CD4-positive, alpha-beta T cell (primary cell): ENCODE measurements at regions not wholly inside any gene's neighbourhood (a gene's known extent, or its start where the extent isn't known, plus 50 kb on each side); places are given as distances from the start of the nearest gene placed in this dataset.
A peak's percentile ranks its signal among the peaks of the same experiment; 100 is the strongest.

Experiments used
- ATAC-seq: fragments of 200-7000 bp; cut with Tn5 transposase; one replicate; pipeline ENCODE4 v1.10.0; 2022; ENCODE audit warnings: mild to moderate bottlenecking; ENCODE audit not compliant: poor library complexity
- CTCF ChIA-PET: fragments of 350-600 bp; sonication (Branson Sonifier 250); formaldehyde crosslinking; loops from one replicate; lab custom pipeline; 2021; ENCODE audit warnings: antibody characterized with exemption, inconsistent platforms; lab: Charles Lee
- POLR2A ChIA-PET: fragments of 350-600 bp; sonication (Branson Sonifier 250); formaldehyde crosslinking; loops from one replicate; lab custom pipeline; 2021; ENCODE audit warnings: antibody characterized with exemption, inconsistent platforms; lab: Charles Lee
- DNase-seq, 14 experiments: peaks; one replicate each; pipeline ENCODE4 v3.0.0-alpha.2; 2013 to 2020; ENCODE audit warnings: mixed read lengths in 2 of 14
- H3K27ac ChIP-seq, 2 donors: one replicate each; pipeline versions ENCODE4 v1.5.1 to v1.7.0; 2013; ENCODE audit warnings: low read length in 2 of 2, low read depth in 1 of 2, mild to moderate bottlenecking in 1 of 2
- H3K27me3 ChIP-seq, 2 experiments: 1 replicate in 1 of 2; 2 replicates in 1 of 2; pipeline versions ENCODE4 v1.6.1 to v1.7.0; 2013; ENCODE audit warnings: low read length in 2 of 2, control low read depth in 1 of 2, mild to moderate bottlenecking in 1 of 2, moderate library complexity in 1 of 2; ENCODE audit not compliant: insufficient read depth in 2 of 2, control insufficient read depth in 1 of 2
- H3K36me3 ChIP-seq: one replicate; pipeline ENCODE4 v1.6.1; 2013; ENCODE audit warnings: low read length, control low read depth; ENCODE audit not compliant: insufficient read depth
- H3K4me1 ChIP-seq: one replicate; pipeline ENCODE4 v1.6.1; 2013; ENCODE audit warnings: low read length, control low read depth; ENCODE audit not compliant: insufficient read depth
- H3K4me3 ChIP-seq: one replicate; pipeline ENCODE4 v1.5.1; 2013; ENCODE audit warnings: mild to moderate bottlenecking, low read length, moderate library complexity
- H3K9me3 ChIP-seq, 2 experiments: 1 replicate in 1 of 2; 2 replicates in 1 of 2; pipeline versions ENCODE4 v1.6.1 to v1.7.0; 2013; ENCODE audit warnings: low read length in 2 of 2, mild to moderate bottlenecking in 2 of 2, control low read depth in 1 of 2, moderate library complexity in 1 of 2; ENCODE audit not compliant: control insufficient read depth in 1 of 2, insufficient read depth in 1 of 2
- H3K27ac Mint-ChIP-seq: one replicate; pipeline ENCODE4 v1.8.0; 2020; ENCODE audit warnings: mixed read lengths
- H3K27me3 Mint-ChIP-seq: one replicate; pipeline ENCODE4 v1.8.0; 2021; ENCODE audit warnings: mixed read lengths
- H3K36me3 Mint-ChIP-seq: one replicate; pipeline ENCODE4 v1.8.0; 2021; ENCODE audit warnings: low read depth, mixed read lengths
- H3K4me1 Mint-ChIP-seq: one replicate; pipeline ENCODE4 v1.8.0; 2021; ENCODE audit warnings: low read depth, mixed read lengths
- H3K4me3 Mint-ChIP-seq: one replicate; pipeline ENCODE4 v1.8.0; 2020; ENCODE audit warnings: mild to moderate bottlenecking, mixed read lengths
- H3K9me3 Mint-ChIP-seq: one replicate; pipeline ENCODE4 v1.8.0; 2020; ENCODE audit warnings: mixed read lengths
- CTCF ChIP-seq: fragments of 200-600 bp; IDR thresholded peaks from one replicate; pipeline ENCODE4 v1.8.0; 2022; ENCODE audit warnings: antibody characterized with exemption, mild to moderate bottlenecking
- intact Hi-C, 2 experiments: fragments of 100-400 bp; cut with DNase I in 1 of 2; cut with micrococcal nuclease in 1 of 2; formaldehyde crosslinking; loops; one replicate each; pipeline versions ENCODE4 v1.15.1 to v1.9.0; 2023 to 2025; cut with DNase I, micrococcal nuclease

DNA sequence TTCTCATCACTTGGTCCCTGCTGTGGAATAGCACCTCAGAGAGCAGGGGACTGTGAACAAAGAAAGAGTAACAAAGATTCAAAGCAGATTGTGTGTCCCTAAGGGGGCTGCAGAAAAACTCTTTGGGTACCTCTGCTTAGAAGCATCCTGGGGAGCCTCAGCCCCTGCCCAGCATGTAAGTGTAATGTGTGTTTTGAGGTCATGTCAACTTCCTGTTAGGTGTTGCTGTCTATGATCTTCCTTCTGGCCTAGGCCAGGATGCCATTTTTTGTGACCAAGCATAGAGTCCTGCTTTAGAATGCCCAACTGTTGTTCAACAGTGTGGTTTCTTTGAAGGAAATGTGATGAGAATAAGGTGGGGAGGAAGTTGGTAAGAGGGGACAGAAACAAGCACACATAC, 77.1 kb upstream of the BCL6 start:
- intact Hi-C loops, result no loop called here
- no peaks in the 10 kb centered on the region for H3K36me3 Mint-ChIP-seq
- no peaks in the 10 kb centered on the region for H3K9me3 ChIP-seq
- no peak overlapping the region for H3K4me3 Mint-ChIP-seq
- DNase-seq, result peak in 1 of 14 experiments; percentile 69
- ATAC-seq, result no peak
- H3K27ac ChIP-seq, result no peak overlapping the region
- H3K27ac Mint-ChIP-seq, result no peak overlapping the region
- peaks cover 11% of the 10 kb centered on the region for H3K4me1 Mint-ChIP-seq
- ChIA-PET CTCF (no interaction called here), POLR2A (no interaction called here)
- no peaks in the 10 kb centered on the region for H3K36me3 ChIP-seq
- TF ChIP-seq CTCF, result no peak
- no peaks in the 10 kb centered on the region for H3K27me3 Mint-ChIP-seq
- no peak overlapping the region for H3K4me3 ChIP-seq
- no peaks in the 10 kb centered on the region for H3K27me3 ChIP-seq
- peaks cover 3% of the 10 kb centered on the region for H3K9me3 Mint-ChIP-seq
- H3K4me1 ChIP-seq, result peaks cover 12% of the 10 kb centered on the region

- Histone ChIP-seq H3K9me3 (no peaks in the 10 kb centered on the region), H3K27ac (no peak overlapping the region), H3K4me3 (no peak overlapping the region), H3K4me1 (peaks cover 16% of the 10 kb centered on the region), H3K36me3 (no peaks in the 10 kb centered on the region), H3K27me3 (no peaks in the 10 kb centered on the region)
- H3K27ac Mint-ChIP-seq, result no peak overlapping the region
- no peak for DNase-seq
- H3K9me3 Mint-ChIP-seq, result no peaks in the 10 kb centered on the region
- CTCF ChIA-PET, result no interaction called here
- ATAC-seq, result no peak
- POLR2A ChIA-PET, result no interaction called here
- H3K36me3 Mint-ChIP-seq, result no peaks in the 10 kb centered on the region
- no peaks in the 10 kb centered on the region for H3K27me3 Mint-ChIP-seq
- no peak overlapping the region for H3K4me3 Mint-ChIP-seq
- TF ChIP-seq CTCF, result no peak
- peaks cover 11% of the 10 kb centered on the region for H3K4me1 Mint-ChIP-seq
- intact Hi-C loops, result no loop called here
Measured at GRCh38 chr3:187823746-187824145, 78.5 kb upstream of the BCL6 start.

- ChIA-PET CTCF (no interaction called here), POLR2A (no interaction called here)
- ATAC-seq (no peak), DNase-seq (no peak)
- no peak for TF ChIP-seq CTCF
- H3K4me1 Mint-ChIP-seq, result peaks cover 3% of the 10 kb centered on the region
- no peak overlapping the region for H3K4me3 Mint-ChIP-seq
- Histone ChIP-seq H3K27me3 (no peaks in the 10 kb centered on the region), H3K27ac (no peak overlapping the region), H3K9me3 (no peaks in the 10 kb centered on the region), H3K4me1 (peaks cover 10% of the 10 kb centered on the region), H3K36me3 (no peaks in the 10 kb centered on the region), H3K4me3 (no peak overlapping the region)
- H3K27ac Mint-ChIP-seq, result no peak overlapping the region
- no peaks in the 10 kb centered on the region for H3K9me3 Mint-ChIP-seq
- H3K36me3 Mint-ChIP-seq, result no peaks in the 10 kb centered on the region
- no peaks in the 10 kb centered on the region for H3K27me3 Mint-ChIP-seq
- intact Hi-C loops, result no loop called here
Measured at GRCh38 chr3:187827723-187828122, 82.5 kb upstream of the BCL6 start.
